ENCODE measurements at regions not wholly inside any gene's neighbourhood (a gene's known extent, or its start where the extent isn't known, plus 50 kb on each side); places are given as distances from the start of the nearest gene placed in this dataset.

- Histone ChIP-seq H3K27me3 (no peaks in the 10 kb centered on the region), H3K9me3 (no peaks in the 10 kb centered on the region), H3K4me3 (replicated peaks in 1 of 3) (no peak overlapping the region), H3K36me3 (no peaks in the 10 kb centered on the region), H3K4me1 (no peaks in the 10 kb centered on the region), H3K27ac (no peak overlapping the region)
- TF ChIP-seq POLR2A (IDR thresholded peaks at IDR 0.05) (no peak), CTCF (IDR thresholded peaks at IDR 0.05) (no peak)
- intact Hi-C loops (cut with DNase I) = no loop called here
- no peak for DNase-seq
These were observed 78.2 kb downstream of the MSL3 start for GRCh38 chrX:11836284-11836683.

- DNase-seq = no peak
- Histone ChIP-seq H3K36me3 (no peaks in the 10 kb centered on the region), H3K9me3 (no peaks in the 10 kb centered on the region), H3K27me3 (no peaks in the 10 kb centered on the region), H3K4me1 (no peaks in the 10 kb centered on the region), H3K4me3 (replicated peaks in 1 of 3) (no peak overlapping the region), H3K27ac (no peak overlapping the region)
- intact Hi-C loops (cut with DNase I) = no loop called here
- TF ChIP-seq POLR2A (IDR thresholded peaks at IDR 0.05) (no peak), CTCF (IDR thresholded peaks at IDR 0.05) (no peak)
- WGBS, 2 donors = 63 to 78% methylated on average over 3 of the region's 3 CpGs
These were observed 79.4 kb downstream of the MSL3 start for GRCh38 chrX:11837437-11837836.

- 92 to 96% methylated on average over 2 of the region's 2 CpGs for WGBS, 2 donors
- intact Hi-C loops (cut with DNase I) = no loop called here
These were observed 106.1 kb downstream of the MSL3 start for GRCh38 chrX:11864171-11864570.

GRCh38 chrX:11867610-11868345 lies 109.7 kb downstream of the MSL3 start:
- intact Hi-C loops (cut with DNase I) = no loop called here
- no peak overlapping the region for H3K4me3 ChIP-seq (replicated peaks in 1 of 3)
- H3K27me3 ChIP-seq = no peaks in the 10 kb centered on the region
- no peaks in the 10 kb centered on the region for H3K4me1 ChIP-seq
- H3K9me3 ChIP-seq = no peaks in the 10 kb centered on the region
- H3K36me3 ChIP-seq = no peaks in the 10 kb centered on the region
- WGBS, 2 donors = 80 to 86% methylated on average over 7 of the region's 7 CpGs
- H3K27ac ChIP-seq = no peak overlapping the region
- TF ChIP-seq CTCF (IDR thresholded peaks at IDR 0.05) = no peak
- TF ChIP-seq POLR2A (IDR thresholded peaks at IDR 0.05) = no peak
- no peak for DNase-seq

More at GRCh38 chrX:11864171-11864570, 106.1 kb downstream of the MSL3 start:
- H3K27me3 ChIP-seq = no peaks in the 10 kb centered on the region
- no peak for TF ChIP-seq CTCF (IDR thresholded peaks at IDR 0.05)
- no peak for TF ChIP-seq POLR2A (IDR thresholded peaks at IDR 0.05)
- H3K36me3 ChIP-seq = no peaks in the 10 kb centered on the region
- H3K27ac ChIP-seq = no peak overlapping the region
- no peaks in the 10 kb centered on the region for H3K9me3 ChIP-seq
- DNase-seq = no peak
- no peaks in the 10 kb centered on the region for H3K4me1 ChIP-seq
- no peak overlapping the region for H3K4me3 ChIP-seq (replicated peaks in 1 of 3)

GRCh38 chrX:11870789-11871188 lies 112.8 kb downstream of the MSL3 start:
- DNase-seq = no peak
- WGBS, 2 donors = 65 to 72% methylated on average over 2 of the region's 2 CpGs

More at GRCh38 chrX:11870789-11871188, 112.8 kb downstream of the MSL3 start:
- Histone ChIP-seq H3K36me3 (no peaks in the 10 kb centered on the region), H3K9me3 (no peaks in the 10 kb centered on the region), H3K27me3 (no peaks in the 10 kb centered on the region), H3K4me1 (no peaks in the 10 kb centered on the region), H3K4me3 (replicated peaks in 1 of 3) (no peak overlapping the region), H3K27ac (no peak overlapping the region)
- intact Hi-C loops (cut with DNase I) = no loop called here
- TF ChIP-seq CTCF (IDR thresholded peaks at IDR 0.05) = no peak
- TF ChIP-seq POLR2A (IDR thresholded peaks at IDR 0.05) = no peak

Measured in thyroid gland (tissue), 4 donors.